ENCODE measurements at regions not wholly inside any gene's neighbourhood (a gene's known extent, or its start where the extent isn't known, plus 50 kb on each side); places are given as distances from the start of the nearest gene placed in this dataset.

DNA sequence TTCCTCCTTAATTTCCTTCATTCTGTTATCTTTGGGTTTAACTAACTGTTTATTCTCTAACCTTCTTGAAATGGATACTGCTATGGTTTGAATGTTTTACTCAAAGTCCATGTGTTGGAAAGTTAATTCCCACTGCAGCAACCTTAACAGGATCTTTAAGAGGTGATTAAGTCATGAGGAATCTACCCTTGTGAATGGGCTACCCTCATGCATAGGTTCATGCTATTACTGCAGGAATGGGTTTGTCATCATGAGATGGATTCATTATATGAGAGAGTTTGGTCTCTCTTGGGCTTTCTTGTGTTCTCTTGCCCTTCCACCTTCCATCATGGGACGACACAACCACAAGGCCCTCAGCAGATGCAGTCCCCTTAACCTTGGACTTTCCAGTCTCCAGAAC, 516.9 kb downstream of the ADGRL2 start:
- no peak for DNase-seq

DNA sequence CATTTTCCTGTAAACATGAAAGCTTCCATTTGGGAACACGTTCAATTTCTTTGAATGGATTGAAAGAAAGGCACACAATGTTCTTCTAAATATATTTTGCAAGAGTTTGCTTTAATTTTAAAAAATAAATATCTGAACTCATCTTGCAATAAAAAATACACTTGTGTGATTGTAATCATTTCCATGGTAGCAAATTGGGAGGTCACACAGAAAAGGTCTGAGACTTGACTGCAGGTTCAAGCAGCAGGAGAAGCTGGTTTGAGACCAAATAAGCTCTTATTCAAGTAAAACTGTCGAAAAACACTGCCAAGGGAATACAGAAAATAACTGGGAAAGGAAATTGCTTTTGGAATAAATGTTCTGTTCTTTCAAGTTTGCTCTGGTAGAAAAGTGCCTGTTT, 498.9 kb downstream of the ADGRL2 start:
- DNase-seq: no peak

DNA sequence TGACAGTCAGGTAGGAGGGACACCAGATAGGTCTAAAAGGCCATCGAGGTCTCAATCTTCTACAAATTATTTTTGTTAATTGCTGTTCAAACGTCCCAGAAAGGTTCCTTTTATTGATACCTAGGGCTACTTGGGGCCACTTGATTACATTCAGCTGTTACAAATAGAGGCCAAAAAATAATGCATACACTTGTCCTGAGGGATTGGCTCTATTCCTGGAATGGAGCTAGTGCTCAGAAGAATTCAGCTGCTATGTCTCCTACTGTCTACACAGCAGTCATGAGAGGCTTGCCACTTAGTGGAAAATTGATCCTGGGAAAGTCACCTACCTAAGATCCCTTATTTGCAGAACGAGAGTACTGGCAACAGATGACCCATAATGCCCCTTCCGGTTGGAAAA, 498.3 kb downstream of the ADGRL2 start:
- DNase-seq: no peak

DNA sequence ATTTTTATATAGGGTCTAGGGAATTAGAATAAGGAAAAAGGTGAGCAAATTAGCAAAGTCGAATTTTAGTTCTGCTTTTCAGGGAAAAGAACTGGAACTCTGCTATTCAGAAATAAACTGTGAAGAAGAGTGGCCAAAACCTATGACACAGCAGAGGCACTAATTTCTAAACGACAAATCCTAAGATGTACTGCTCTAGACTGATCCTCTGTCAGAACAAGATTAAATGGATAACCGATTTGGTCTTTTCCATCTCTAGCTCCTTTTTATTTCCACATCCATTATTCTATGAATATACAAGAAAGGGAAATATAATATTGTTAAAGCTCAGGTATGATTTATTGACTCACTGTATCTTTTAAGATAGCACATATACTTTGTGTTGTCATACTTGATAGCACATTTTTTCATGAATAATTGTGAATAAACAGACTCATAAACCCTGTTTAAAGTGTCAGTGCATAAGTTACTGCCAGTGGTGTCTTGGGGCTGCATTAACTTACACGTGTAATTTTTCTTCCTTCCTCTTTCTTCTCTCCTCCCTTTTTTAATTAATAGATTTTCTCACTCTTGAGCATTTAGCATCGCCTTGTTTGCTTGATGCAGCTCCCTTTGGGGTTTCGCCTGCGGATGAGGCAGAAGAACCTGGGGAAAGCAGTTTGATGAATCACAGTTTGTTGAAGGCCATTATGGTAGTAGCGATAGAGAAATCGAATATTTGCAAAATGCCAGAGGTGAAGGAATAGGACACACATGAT, 496.6 kb downstream of the ADGRL2 start:
- DNase-seq: no peak

DNA sequence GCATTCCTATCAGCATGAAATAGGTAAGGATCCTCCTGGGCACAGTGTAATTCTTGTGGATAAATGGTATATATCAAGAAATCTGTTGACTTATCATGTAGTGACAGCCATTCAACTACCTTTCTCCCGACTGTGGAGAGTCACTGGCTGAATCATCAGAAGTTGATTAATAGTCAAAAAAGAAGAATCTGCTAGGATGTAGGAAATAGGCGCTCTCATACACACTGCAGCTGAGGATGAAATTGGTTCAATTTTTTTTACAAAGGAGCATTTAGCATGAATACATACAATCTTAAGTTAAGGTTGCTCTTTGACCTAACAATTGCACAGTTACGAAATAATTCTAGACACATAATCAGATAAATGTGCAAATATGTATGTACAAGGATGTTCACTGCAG, 486.8 kb downstream of the ADGRL2 start:
- no peak for DNase-seq

DNA sequence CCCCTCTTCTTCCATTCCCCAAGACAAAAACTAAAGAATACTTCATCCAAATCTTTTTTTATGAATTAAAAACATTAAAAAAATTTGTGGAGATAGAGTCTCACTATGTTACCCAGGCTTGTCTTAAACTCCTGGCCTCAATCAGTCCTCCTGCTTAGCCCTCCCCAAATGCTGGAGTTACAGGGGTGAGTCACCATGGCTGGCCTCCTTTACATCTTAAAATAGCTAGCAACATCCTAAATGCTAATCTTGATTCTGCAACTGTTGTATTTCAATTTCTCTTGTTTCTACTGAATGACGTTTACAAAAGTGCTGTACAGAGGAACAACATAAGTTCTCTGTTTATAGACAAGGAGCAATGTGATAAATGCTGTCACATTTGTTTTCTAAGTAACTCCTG, 483.5 kb downstream of the ADGRL2 start:
- no peak for DNase-seq

DNA sequence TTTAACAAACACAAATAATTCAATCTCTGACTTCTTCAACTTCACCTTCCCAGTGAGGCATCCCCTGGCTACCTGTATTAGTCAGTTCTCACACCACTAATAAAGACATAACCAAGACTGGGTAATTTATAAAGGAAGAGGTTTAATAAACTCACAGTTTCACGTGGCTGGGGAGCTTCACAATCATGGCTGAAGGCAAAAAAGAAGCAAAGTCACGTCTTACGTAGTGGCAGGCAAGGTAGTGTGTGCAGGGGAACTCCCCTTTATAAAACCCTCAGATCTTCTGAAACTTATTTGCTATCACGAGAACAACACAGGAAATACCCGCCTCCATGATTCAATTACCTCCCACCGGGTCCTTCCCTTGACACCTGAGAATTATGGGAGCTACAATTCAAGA, 478.5 kb downstream of the ADGRL2 start:
- DNase-seq: no peak

DNA sequence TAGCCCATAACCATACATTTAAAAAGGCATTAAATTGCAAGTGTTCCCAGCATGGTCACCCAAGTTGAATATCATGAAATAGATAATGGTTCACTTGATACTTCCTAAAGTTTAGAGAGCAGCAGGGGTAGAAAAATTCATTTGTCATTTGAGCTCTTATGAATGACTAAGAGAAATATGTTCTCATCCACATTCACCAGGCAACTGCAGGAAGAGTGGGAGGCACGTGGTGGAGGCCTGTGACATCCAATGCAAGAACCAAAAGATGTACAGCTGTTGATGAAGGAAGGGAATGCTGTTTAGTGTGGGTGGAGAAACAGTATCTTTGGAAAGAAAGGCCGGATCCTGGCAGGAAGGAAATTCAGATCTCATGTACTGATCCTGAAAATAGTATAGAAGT, 473.1 kb downstream of the ADGRL2 start:
- DNase-seq: no peak

DNA sequence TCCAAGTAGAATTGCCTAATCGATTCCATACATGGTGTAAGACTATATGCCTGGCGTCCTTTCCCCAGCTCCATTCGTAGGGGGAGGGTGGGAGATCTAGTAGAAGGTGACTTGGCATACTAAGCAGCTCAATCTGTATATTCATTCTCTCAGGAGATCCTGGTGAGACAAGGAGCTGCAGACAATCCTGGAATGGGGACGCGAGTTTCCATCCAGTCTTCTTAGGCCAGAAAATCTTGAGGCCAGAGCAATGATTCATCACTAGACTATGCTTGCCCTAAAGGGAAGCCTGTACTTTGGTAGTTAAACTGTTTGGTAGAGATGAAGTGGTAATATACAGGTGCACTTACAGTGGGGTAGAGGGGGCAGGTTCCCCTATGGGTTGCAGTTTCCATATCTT, 468.7 kb downstream of the ADGRL2 start:
- DNase-seq: no peak

DNA sequence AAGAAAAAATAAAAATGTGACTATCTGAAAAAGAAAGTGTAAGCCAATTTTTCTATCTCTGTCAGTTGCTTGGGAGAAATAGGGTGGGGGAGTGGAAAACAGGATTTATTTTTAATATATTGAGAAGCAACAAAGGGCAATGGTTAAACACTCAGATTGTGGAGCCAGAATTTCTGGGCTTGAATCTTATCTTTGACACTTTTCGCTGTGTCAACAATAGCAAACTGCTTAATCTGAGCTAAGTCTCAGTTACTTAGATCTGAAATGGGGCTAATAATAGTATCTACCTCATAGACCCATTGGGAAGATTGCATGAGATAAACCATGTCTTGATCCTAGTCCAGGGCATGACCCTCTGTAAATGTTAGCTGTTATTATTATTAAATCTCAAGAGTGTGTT, 468.1 kb downstream of the ADGRL2 start:
- DNase-seq: no peak

DNA sequence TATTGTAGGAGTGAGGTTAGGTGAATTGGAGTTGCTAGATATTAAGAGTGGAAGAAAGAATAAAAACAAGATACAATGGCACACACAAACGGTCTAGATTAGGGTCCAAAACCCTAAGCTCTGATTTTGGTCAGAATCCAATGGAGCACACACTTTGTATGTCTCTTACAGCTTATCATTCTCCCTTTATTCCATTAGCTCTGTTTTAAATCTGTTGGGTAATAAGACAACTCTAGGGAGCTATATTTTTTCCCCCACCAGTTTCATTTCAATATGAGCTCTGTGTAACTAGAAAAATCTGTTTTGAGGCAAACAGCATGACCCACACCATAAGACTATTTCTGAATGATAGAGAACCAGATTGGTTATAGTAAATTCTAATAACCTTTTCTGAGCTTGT, 465.6 kb downstream of the ADGRL2 start:
- DNase-seq: no peak

DNA sequence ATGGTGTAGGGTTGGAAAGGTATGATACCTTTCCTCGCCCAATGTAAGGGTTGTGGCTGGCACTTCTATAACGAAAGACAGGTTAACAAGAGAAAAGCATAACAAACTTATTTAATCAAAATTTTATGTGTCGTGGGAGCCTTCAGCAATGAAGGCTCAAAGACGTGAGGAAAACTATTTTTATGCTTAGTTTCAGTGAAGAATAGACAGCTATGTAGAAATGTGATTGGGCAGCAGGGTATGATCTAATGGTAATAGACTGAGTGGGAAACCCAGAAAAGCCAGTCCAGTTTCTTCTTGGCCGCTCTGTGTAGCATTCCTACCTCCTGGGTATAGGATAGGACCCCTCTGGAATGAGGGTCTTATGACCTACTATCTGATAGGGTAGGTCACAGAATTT, 464.7 kb downstream of the ADGRL2 start:
- no peak for DNase-seq

DNA sequence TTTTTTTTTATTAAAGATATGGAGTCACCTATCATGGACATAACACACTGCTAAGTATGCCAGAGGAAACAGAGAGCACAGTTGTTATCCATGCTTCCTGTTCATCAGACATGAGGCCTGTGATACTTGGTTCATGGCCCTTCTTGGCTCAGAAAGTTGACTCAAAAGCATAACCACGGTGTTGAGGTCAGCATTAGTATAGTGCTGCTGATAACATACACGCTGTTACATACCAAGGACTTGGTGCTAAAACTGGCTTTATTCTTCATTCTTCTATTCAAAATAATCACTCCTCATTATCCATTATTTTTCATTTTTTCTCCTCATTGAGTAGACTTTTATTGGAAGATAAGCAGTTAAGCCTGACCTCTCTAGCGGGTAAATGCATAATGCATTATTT, 464.1 kb downstream of the ADGRL2 start:
- DNase-seq: no peak

DNA sequence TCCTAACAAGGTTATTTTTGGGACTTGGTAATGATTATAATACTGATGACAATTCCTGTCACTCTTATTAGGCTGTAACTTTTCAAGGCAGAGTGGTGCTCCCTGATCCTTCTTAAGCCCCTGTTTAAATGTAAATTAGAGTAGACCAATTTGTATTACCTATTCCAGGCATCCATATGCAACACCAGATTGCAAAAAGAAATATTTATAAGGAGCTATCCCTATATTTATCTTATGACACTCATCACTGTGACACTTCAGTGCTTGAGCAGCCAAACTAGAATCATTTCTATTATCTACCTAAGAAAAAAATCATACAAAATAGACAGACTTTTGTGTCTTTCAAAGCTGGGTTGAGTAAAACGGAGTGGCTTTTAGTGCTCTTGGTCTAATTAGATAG, 462.7 kb downstream of the ADGRL2 start:
- DNase-seq: no peak

DNA sequence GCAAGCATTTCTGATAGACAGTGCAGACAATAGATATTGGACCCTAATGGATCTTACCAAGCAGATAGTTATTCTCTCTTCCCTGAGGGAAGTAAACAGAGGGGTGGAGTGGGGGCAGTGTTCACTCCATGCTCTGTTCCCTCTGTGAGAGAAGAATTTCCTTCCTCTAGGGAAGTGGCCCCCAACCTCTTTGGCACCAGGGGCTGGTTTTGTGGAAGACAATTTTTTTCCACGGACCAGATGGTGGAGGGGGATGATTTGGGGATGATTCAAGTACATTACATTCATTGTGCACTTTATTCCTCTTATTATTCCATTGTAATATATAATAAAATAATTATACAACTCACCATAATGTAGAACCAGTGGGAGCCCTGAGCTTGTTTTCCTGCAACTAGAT, 459.9 kb downstream of the ADGRL2 start:
- no peak for DNase-seq

DNA sequence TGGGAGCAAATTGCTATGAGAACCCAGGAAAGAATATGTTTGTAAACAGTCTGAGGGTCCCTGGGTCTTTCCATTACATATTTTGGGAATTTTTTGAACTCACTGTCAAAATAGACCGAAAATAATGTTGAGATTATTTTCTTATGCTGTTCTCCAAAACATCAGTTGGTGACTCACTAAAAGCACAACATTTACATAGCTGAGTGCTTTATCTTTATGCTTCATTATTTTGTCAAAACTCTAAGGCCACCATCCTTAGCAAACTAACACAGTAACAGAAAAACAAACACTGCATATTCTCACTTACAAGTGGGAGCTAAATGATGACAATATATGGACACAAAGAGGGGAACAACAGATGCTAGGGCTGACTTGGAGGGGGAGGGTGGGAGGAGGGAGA, 459.3 kb downstream of the ADGRL2 start:
- DNase-seq: no peak

DNA sequence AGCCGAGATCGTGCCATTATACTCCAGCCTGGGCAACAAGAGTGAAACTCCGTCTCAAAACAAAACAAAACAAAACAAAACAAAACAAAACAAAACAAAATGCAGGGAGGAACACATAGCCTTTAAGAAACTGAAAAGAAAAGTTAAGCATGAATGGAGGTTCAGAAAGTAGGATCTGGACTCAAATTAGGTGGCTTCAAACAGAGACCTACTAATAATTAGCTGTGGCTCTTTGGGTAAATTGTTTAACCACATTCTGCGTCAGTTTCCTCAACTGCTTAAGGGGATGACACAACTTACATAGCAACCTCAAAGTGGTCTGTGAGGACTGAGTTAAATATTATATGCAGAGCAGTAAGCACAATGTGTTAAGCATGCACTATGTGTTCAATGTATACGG, 458.2 kb downstream of the ADGRL2 start:
- DNase-seq: no peak

DNA sequence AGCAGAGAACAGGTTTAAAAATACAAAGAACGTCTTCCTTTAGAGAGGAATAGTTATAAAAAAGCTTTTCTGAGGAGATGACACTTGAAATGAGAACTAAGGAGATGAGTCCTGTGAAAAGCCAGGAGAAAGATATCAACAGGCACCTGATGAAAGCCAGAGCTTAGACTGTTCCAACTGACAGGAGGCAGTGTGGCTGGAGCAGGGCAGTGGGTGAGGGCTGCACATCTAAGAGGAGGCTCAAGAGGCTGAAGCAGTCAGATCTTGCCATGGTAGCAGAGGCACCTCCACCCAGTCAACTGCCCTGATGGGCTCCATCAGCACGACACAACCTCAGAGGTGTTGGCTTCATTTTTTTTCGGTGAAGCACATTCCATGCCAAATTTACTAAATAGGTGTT, 445.3 kb downstream of the ADGRL2 start:
- no peak for DNase-seq

DNA sequence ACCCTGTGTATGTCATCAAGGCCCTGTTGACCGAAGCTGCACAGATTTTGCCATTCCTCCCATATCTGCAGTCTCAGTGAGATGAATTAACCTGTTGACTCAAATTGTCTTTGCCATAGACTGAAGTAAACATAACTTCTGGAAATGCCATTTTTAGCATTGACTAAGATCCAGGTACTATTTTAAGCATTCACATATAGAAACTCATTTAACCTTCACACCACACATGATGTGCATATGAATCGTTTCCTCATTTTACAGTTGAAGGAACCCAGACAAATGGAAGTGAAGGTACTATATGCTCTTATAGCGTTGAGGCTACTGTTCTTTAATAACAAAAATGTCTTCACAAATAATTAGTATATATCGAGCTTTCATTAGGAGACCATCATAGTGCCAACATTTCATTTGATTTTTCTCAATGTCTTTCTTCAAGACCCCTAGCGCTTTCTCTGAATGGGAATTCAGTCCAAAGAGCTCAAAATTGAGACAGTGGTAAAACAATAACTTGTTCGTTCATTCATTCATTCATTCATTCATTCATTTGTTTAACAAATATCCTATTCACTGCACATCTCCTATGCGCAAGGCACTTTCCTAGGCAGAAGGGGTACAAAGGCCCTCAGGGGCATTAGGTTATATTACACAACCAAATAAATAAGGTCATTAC, 444.7 kb downstream of the ADGRL2 start:
- no peak for DNase-seq

DNA sequence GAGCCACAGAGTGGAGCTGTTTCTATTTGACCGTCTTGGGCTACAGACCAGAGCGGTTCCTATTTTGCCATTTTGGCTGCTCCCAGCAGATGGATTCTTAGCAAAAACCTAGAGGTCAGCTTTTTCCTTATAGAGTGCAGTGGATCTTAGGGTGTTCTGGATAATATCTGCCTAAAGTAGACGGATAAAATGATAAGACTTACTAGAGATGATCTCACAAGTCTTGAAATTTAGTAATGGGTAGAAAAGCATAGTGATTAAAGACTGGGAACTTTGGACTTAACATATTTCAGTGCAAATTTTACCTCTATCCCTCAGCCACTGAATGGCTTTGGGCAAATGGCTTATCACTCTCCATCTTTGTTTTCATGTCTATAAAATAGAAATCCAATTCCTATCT, 439.8 kb downstream of the ADGRL2 start:
- DNase-seq: no peak

DNA sequence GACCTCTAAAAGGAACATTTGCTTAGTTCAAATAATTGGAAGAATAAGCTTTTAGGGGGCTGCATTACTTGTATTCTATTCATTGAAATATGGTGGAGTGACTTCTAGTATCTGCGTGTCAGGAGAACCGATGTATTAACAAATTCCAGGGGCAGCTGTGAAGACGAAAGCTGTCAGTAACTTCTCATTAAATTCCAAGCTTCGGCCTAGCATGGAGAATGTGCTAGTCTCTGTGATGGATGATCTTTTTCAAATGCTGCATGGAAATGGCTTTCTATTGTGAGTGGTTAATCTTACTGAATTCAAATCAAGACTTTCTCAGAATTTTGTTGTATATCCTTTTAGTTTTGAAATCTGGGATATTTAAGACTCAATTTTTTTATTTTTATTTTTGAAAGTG, 429.9 kb downstream of the ADGRL2 start:
- DNase-seq: no peak

DNA sequence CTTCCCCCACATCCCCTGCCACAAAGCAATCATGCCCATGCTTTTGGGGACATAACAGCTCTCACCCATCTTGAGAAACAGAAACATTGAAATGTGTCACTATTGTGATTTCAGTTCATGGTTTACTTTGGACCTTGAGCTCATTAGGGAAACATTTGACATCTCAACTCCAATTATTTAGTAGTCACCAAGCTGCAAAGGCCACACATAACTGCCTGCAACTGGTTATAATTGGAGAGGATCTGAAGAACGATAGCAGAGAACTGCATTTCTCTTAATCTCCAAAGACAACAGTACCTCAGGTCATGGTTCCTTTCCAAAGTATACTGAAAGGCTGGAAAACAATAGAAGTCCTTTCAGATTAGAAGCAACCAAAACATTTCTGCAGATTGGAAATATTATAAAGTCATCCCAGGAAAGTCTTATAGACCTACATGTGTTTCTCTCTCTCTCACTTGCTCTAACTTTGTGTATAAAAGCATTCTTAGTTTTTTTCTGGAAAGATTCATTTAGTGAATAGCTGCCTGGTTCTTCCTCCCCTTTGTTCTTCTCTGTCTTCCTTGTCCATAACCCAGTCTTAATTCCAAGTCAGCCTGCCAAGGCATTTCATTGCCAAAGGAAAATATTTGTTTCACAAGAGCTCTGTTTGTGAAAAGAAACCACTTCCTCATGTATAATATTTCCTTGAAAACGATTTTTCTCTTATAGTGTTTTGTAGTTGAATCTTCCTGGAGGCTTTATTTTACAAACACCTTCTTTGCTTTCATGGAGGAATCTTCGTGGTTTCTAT, 426.8 kb downstream of the ADGRL2 start:
- DNase-seq: no peak

DNA sequence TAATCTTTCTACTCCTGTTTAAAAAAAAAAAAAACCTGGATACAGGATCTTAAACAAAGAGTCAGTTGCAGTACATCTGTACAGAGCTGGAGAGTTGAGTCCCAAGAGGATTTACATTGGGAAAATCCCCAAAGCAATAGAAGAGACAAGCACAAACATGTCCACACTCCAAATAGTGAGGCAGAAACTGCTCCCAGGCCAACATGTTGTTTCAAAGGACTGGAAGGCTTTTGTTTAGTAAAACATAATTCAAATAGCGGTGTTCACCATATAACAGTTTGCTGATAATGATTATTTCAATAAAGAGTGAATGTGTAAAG, 425.4 kb downstream of the ADGRL2 start:
- DNase-seq: no peak

DNA sequence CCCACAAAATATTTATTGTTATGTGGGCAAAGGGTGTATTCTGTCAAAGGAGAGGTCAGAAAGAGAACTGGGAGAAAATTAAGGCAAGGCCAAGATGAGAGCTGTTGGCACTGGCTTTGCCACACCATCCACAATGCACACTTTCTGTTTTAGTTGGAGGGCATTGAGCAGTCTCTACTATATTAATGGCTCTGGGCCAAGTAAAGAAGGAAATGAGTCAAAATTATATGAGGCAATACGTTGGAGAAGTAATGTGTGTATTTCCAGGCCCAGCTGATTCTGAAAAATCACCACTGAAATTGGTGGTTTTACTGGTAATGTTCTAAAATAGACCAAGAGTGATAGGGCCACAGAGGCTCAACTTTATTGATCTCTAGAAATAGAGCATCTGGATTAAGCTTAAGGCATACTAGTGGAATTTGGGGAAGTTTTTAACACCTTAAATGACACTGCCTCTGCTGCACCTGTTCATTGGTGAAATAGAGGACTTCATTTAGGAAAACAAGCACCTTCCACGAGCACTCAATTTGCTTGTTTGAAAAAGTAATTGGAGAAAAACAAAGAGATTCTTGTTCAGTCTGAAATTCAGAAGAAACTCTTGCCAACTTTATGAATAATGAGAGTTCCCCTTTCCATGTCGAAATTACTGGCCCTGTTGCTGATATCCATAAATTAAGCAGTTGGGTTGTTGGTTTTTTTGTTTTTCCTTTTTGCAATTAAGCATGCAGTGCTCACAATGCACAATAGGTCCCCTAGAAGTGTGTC, 424.9 kb downstream of the ADGRL2 start:
- no peak for DNase-seq
